Mesothelial cell of epicardium (in vitro differentiated cells): ENCODE measurements at regions not wholly inside any gene's neighbourhood (a gene's known extent, or its start where the extent isn't known, plus 50 kb on each side); places are given as distances from the start of the nearest gene placed in this dataset.

Experiments
- DNase-seq, 2 experiments: peaks; one replicate each; pipeline ENCODE4 v3.0.0; 2021; ENCODE audit warnings: low spot score in 2 of 2; ENCODE audit not compliant: unreplicated experiment in 2 of 2
- H3K27ac Mint-ChIP-seq: 2 replicates; pipeline ENCODE4 v1.8.0; 2021; ENCODE audit warnings: mixed read lengths
- H3K27me3 Mint-ChIP-seq: 2 replicates; pipeline ENCODE4 v1.8.0; 2021; ENCODE audit warnings: low read depth, mixed read lengths
- H3K36me3 Mint-ChIP-seq: 2 replicates; pipeline ENCODE4 v1.8.0; 2021; ENCODE audit warnings: mixed read lengths
- H3K4me1 Mint-ChIP-seq: 2 replicates; pipeline ENCODE4 v1.8.0; 2021; ENCODE audit warnings: mixed read lengths
- H3K4me3 Mint-ChIP-seq: 2 replicates; pipeline ENCODE4 v1.8.0; 2021; ENCODE audit warnings: mild to moderate bottlenecking, moderate library complexity, mixed read lengths
- H3K9me3 Mint-ChIP-seq: 2 replicates; pipeline ENCODE4 v1.8.0; 2021; ENCODE audit warnings: mixed read lengths
- TF ChIP-seq, protein P1 (sequence below): fragments of 200-600 bp; sonication (generic); IDR thresholded peaks from one replicate; pipeline ENCODE4 v1.5.0; 2021; ENCODE audit warnings: antibody characterized with exemption; ENCODE audit not compliant: unreplicated experiment

DNA sequence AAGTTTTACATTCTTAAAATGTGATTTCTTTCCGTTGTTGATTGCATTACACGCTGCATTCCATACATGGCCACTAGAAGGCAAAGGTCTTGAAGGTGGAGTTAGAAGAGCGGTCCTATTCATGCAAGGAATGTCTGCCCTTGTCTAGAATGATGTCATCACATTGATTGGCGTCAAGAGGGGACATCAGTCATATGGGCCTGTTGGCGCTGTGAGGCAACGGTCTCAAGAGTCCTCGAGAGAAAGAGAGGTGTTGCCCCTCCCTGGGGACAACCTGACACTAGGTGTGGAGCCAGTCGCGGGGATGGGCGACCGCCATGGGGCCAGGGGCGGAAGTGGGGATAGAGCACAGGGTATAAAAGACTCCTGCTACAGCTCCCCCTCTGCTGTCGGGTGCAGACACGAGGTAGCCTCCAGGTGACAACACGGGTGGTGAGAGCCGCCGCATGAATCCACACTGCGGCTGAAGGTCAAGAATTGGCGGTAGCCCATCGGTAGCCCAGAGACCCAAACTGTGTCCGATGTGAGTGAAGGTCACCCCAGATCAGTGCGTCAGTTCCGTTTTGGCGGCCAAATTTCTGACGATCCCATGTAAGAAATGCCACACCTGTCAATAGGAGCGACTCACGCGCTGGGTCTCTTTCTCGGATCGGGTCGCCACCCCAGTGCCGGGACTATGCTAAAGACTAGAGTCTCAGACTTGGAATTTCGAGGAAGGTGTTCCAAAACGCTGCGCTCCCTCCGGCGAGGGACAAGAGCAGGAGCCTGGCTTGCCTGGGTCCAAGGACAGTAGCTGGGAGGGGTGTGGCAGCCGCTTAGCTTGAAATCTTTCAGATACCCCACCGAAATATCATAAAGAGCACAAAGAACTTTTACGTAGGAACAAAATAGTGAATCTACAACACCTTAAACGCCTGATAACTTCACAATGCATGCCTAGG lies 93.2 kb upstream of the ZNF184 start:
- no peak overlapping the region for H3K27ac Mint-ChIP-seq
- peak overlapping the region; percentile 77 for H3K4me3 Mint-ChIP-seq
- DNase-seq: peak in 1 of 2 experiments; percentile 47

DNA sequence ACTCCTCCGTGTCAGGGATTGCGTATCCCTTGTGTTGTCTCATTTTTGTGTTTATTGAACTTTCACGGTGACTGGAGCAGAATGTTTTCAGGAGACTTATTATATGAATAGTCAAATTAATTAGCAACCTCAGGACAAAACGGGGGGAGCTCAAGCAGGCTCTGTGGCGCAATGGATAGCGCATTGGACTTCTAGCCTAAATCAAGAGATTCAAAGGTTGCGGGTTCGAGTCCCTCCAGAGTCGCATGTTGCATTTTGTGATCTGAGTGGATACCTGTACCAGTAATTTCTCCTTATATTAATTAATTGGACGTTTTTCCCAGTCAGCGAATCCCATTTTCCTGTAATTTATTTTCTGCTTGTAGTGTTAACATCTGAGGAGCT lies 89.1 kb upstream of the ZNF184 start:
- H3K4me1 Mint-ChIP-seq: peaks cover 16% of the 10 kb centered on the region
- no peaks in the 10 kb centered on the region for H3K36me3 Mint-ChIP-seq
- DNase-seq: no peak
- no peak overlapping the region for H3K27ac Mint-ChIP-seq
- H3K4me3 Mint-ChIP-seq: peak overlapping the region; percentile 30
- no peaks in the 10 kb centered on the region for H3K9me3 Mint-ChIP-seq
- H3K27me3 Mint-ChIP-seq: peaks cover 36% of the 10 kb centered on the region
- TF ChIP-seq, protein P1, sequence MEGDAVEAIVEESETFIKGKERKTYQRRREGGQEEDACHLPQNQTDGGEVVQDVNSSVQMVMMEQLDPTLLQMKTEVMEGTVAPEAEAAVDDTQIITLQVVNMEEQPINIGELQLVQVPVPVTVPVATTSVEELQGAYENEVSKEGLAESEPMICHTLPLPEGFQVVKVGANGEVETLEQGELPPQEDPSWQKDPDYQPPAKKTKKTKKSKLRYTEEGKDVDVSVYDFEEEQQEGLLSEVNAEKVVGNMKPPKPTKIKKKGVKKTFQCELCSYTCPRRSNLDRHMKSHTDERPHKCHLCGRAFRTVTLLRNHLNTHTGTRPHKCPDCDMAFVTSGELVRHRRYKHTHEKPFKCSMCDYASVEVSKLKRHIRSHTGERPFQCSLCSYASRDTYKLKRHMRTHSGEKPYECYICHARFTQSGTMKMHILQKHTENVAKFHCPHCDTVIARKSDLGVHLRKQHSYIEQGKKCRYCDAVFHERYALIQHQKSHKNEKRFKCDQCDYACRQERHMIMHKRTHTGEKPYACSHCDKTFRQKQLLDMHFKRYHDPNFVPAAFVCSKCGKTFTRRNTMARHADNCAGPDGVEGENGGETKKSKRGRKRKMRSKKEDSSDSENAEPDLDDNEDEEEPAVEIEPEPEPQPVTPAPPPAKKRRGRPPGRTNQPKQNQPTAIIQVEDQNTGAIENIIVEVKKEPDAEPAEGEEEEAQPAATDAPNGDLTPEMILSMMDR: no peak

More for the DNA sequence above, 93.2 kb upstream of the ZNF184 start:
- Mint-ChIP-seq H3K9me3 (no peaks in the 10 kb centered on the region), H3K27me3 (peaks cover 44% of the 10 kb centered on the region), H3K4me1 (peaks cover 22% of the 10 kb centered on the region), H3K36me3 (no peaks in the 10 kb centered on the region)
- TF ChIP-seq, protein P1: no peak

DNA sequence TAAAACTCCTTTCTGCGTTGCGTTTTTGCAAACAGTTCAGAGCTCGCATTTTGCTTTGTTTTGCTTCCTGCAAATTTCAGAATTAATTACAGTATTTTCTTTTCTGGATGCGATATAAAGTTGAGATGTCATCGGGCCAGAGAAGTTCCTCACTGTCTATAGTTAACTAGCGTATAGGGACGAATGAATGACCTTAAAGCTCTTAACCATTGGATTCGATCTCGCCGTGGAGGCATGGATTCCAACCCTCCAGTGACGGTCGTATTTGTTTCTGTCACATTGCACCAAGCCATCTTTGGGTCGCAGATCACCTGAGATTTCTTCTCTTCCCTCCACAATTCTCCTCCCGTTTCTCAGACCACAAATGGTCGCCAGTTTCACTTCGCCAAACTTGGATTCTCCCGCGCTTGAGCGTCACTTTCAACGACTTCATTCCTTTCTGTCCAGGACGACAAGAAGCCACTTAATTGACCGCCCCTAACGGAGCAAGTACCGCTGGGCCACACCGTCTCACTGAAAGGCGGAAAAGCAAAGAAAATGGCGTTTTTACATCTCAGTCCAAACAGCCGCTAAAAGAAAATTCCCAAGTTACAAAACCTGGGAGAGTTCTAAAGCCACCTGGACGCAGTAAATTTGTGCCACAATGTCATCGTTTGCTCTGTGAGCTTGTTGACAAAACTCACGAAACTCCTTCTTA lies 85.3 kb upstream of the ZNF184 start:
- H3K27me3 Mint-ChIP-seq: peaks cover 18% of the 10 kb centered on the region
- peaks cover 12% of the 10 kb centered on the region for H3K4me1 Mint-ChIP-seq
- no peak overlapping the region for H3K4me3 Mint-ChIP-seq
- H3K9me3 Mint-ChIP-seq: no peaks in the 10 kb centered on the region
- TF ChIP-seq, protein P1: no peak
- no peak for DNase-seq
- H3K27ac Mint-ChIP-seq: no peak overlapping the region
- no peaks in the 10 kb centered on the region for H3K36me3 Mint-ChIP-seq

DNA sequence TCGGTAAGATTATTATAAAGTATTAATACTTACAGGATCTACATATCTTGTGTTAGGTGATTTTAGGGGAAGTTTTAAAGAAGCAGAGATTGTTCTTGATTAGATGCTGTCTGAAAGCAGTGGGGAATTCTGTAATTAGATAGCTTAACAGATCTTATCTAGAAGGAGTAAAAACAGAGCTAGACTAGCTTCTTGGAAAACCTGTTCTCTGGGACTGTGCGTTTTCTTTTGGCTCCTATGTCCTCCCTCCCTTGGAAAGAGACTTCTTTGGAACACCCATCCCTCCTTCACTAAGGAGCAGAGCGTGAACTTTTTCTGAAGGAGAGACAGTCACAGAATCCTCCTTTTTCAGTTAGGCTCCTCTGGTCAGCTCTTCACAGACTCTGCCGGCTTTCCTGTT lies 83.5 kb upstream of the ZNF184 start:
- peak overlapping the region; percentile 53 for H3K27ac Mint-ChIP-seq
- TF ChIP-seq, protein P1: no peak
- H3K4me1 Mint-ChIP-seq: peaks cover 15% of the 10 kb centered on the region
- peaks cover 12% of the 10 kb centered on the region for H3K27me3 Mint-ChIP-seq
- H3K36me3 Mint-ChIP-seq: no peaks in the 10 kb centered on the region
- no peak overlapping the region for H3K4me3 Mint-ChIP-seq
- H3K9me3 Mint-ChIP-seq: no peaks in the 10 kb centered on the region
- DNase-seq: no peak

DNA sequence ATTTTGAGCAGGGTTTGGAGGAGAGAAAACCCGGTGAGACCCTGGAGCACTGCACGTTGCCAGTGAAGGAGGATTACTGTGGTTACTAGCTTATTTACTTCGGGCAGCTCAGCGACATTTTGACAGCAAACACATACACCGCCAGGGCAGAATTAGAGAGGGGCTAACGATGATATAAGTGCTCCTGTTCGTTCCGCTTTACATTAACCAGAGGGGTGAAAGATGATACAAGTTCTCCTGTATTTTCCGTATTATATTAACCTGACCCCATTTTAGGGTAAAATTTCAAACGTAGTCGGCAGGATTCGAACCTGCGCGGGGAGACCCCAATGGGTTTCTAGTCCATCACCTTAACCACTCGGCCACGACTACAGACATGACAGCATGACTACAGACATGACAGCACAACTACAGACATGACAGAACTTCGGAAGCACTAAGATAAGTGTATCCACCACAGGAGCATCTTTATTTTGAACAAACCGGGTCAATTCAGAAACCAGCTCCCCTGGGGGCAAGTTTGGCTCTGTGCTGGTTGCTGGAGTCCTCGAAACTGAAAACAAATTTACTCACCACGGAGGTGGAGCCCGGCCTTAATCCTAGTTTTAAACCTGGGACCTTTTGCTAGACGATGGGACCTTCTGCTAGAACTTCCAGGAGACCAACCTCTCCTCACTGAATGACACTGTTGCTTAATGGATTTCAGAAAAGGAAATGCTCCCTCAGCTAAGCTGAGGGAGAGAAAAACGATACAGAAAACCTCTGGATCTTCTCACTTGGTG lies 80.4 kb upstream of the ZNF184 start:
- DNase-seq: no peak
- H3K4me3 Mint-ChIP-seq: peak overlapping the region; percentile 78
- H3K9me3 Mint-ChIP-seq: no peaks in the 10 kb centered on the region
- no peaks in the 10 kb centered on the region for H3K36me3 Mint-ChIP-seq
- TF ChIP-seq, protein P1: no peak
- peaks cover 9% of the 10 kb centered on the region for H3K27me3 Mint-ChIP-seq
- H3K4me1 Mint-ChIP-seq: peaks cover 17% of the 10 kb centered on the region
- H3K27ac Mint-ChIP-seq: no peak overlapping the region
